ENCODE measurements at regions not wholly inside any gene's neighbourhood (a gene's known extent, or its start where the extent isn't known, plus 50 kb on each side); places are given as distances from the start of the nearest gene placed in this dataset.

GRCh38 chr13:60268203-60268555, 104.5 kb upstream of the DIAPH3 start (continued):
- TF ChIP-seq CBX8 (IDR thresholded peaks at IDR 0.05; ENCODE audit: borderline replicate concordance, low read depth, low read length), result no peak
- TF ChIP-seq SRF (IDR thresholded peaks at IDR 0.05; ENCODE audit: low read depth, low read length), result no peak
